ENCODE measurements at regions not wholly inside any gene's neighbourhood (a gene's known extent, or its start where the extent isn't known, plus 50 kb on each side); places are given as distances from the start of the nearest gene placed in this dataset.

GRCh38 chr19:29083863-29084262 lies 129.1 kb downstream of the UQCRFS1 start:
- no peak for DNase-seq
- no peak overlapping the region for H3K27ac Mint-ChIP-seq
- H4K20me1 ChIP-seq (ENCODE audit: control insufficient read depth, insufficient read depth, insufficient read length): no peaks in the 10 kb centered on the region
- no peak overlapping the region for H2BK20ac ChIP-seq (ENCODE audit: low read depth, low read length, poor library complexity, severe bottlenecking)
- H3K56ac ChIP-seq (ENCODE audit: insufficient read length, low read depth, low read length): no peak overlapping the region
- H3K4me1 Mint-ChIP-seq: peaks cover 33 to 34% of the 10 kb centered on the region in 2 experiments
- H3K27ac ChIP-seq (ENCODE audit: insufficient read length, low read depth, low read length): no peak overlapping the region
- no peak overlapping the region for H2BK5ac ChIP-seq (ENCODE audit: insufficient read length, low read length)
- H3K4ac ChIP-seq (ENCODE audit: low read depth, low read length): no peak overlapping the region
- H3K23ac ChIP-seq (ENCODE audit: insufficient read length, low read depth, low read length): no peak overlapping the region
- H3K9me3 ChIP-seq (ENCODE audit: control insufficient read depth, low read depth, low read length): no peaks in the 10 kb centered on the region
- H3T11ph ChIP-seq (ENCODE audit: low read length): no peak overlapping the region
- peaks cover 8% of the 10 kb centered on the region for H3K4me1 ChIP-seq (ENCODE audit: insufficient read depth, low read length)
- H3K23me2 ChIP-seq (ENCODE audit: insufficient read length, low read depth, low read length, poor library complexity, severe bottlenecking): no peaks in the 10 kb centered on the region
- no peak overlapping the region for H4K8ac ChIP-seq (replicated peaks; ENCODE audit: insufficient read length, low read depth, low read length)
- TF ChIP-seq, protein P1, sequence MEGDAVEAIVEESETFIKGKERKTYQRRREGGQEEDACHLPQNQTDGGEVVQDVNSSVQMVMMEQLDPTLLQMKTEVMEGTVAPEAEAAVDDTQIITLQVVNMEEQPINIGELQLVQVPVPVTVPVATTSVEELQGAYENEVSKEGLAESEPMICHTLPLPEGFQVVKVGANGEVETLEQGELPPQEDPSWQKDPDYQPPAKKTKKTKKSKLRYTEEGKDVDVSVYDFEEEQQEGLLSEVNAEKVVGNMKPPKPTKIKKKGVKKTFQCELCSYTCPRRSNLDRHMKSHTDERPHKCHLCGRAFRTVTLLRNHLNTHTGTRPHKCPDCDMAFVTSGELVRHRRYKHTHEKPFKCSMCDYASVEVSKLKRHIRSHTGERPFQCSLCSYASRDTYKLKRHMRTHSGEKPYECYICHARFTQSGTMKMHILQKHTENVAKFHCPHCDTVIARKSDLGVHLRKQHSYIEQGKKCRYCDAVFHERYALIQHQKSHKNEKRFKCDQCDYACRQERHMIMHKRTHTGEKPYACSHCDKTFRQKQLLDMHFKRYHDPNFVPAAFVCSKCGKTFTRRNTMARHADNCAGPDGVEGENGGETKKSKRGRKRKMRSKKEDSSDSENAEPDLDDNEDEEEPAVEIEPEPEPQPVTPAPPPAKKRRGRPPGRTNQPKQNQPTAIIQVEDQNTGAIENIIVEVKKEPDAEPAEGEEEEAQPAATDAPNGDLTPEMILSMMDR (conservative IDR thresholded peaks at IDR 0.05): no peak
- no peaks in the 10 kb centered on the region for H3K27me3 ChIP-seq (ENCODE audit: insufficient read depth, low read length)
- no peak overlapping the region for H2AFZ ChIP-seq (ENCODE audit: low read length)
- no peak overlapping the region for H4K91ac ChIP-seq (ENCODE audit: insufficient read length, low read depth, low read length)
- no peak overlapping the region for H3K4me2 ChIP-seq (ENCODE audit: insufficient read depth, insufficient read length, low read length)
- H3K4me3 Mint-ChIP-seq: no peak overlapping the region
- H3K14ac ChIP-seq (ENCODE audit: insufficient read depth, low read length): no peak overlapping the region
- no peak overlapping the region for H2BK12ac ChIP-seq (ENCODE audit: insufficient read length, low read depth, low read length)
- H3K9me3 Mint-ChIP-seq: peaks cover 4 to 7% of the 10 kb centered on the region in 2 experiments; a peak in 3 of 5 replicates
- no peak overlapping the region for H4K5ac ChIP-seq (ENCODE audit: insufficient read length, low read depth, low read length)
- no peaks in the 10 kb centered on the region for H3K79me2 ChIP-seq (ENCODE audit: insufficient read depth, low read length)
- no peak overlapping the region for H2BK120ac ChIP-seq (ENCODE audit: low read depth, low read length, poor library complexity, severe bottlenecking)
- WGBS (ENCODE audit: extremely low coverage, insufficient read length, low lambda C conversion rate): no CpG with 5 or more reads among the region's 6 CpGs
- H3K79me1 ChIP-seq (ENCODE audit: insufficient read depth, low read depth, low read length, poor library complexity, severe bottlenecking): no peaks in the 10 kb centered on the region
- H3K9ac ChIP-seq (ENCODE audit: extremely low read depth, insufficient read length, low read length): no peak overlapping the region
- no peak overlapping the region for H2AK5ac ChIP-seq (ENCODE audit: insufficient read length, low read length)
- peaks cover 4% of the 10 kb centered on the region for H3K27me3 Mint-ChIP-seq (ENCODE audit: low read depth)
- H3K18ac ChIP-seq (ENCODE audit: insufficient read length, low read depth, low read length): no peak overlapping the region
- no peaks in the 10 kb centered on the region for H3K36me3 Mint-ChIP-seq (ENCODE audit: insufficient read depth in 1 of 3, low read depth in 3 of 3)
- H2BK15ac ChIP-seq (ENCODE audit: low read depth, low read length): no peak overlapping the region
